ENCODE measurements at regions not wholly inside any gene's neighbourhood (a gene's known extent, or its start where the extent isn't known, plus 50 kb on each side); places are given as distances from the start of the nearest gene placed in this dataset.
"Not testable (repeated sequence)": the region's sequence is repeated elsewhere in the genome, so short reads cannot be mapped to it uniquely, and the experiment has no call there.

DNA sequence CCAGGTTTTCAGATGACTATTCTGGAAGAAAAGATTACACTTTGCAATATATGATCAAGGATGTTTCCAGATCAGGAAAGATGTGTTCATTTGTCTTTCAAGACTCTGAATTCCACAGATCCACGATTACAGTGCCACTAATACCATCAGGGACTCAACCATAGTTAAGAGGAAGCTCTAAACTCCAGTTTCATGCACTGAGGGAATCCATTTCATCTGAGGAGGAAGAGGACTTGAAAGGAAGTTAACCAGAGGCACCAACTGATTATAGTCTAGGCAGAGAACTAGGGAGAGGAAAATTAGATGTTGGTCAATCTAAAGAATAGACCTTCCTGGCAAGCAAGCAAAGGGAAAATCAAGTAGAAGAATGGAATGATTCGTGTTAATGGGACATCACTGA, 218.3 kb upstream of the PRDM1 start:
- no peak overlapping the region for H3K4me3 ChIP-seq (ENCODE audit: low read depth, low read length)
- DNase-seq (ENCODE audit: low read depth): no peak
- in situ Hi-C loops (cut with HindIII; ENCODE audit: low sequenced_read_pairs): no loop called here
- TF ChIP-seq CTCF (IDR thresholded peaks at IDR 0.05; ENCODE audit: low read depth, low read length, missing control alignments): no peak

GRCh38 chr6:105867277-105867676, 218.9 kb upstream of the PRDM1 start:
- in situ Hi-C loops (cut with HindIII; ENCODE audit: low sequenced_read_pairs): no loop called here
- no peak overlapping the region for H3K4me3 ChIP-seq (ENCODE audit: low read depth, low read length)
- DNase-seq (ENCODE audit: low read depth): no peak
- no peak for TF ChIP-seq CTCF (IDR thresholded peaks at IDR 0.05; ENCODE audit: low read depth, low read length, missing control alignments)

DNA sequence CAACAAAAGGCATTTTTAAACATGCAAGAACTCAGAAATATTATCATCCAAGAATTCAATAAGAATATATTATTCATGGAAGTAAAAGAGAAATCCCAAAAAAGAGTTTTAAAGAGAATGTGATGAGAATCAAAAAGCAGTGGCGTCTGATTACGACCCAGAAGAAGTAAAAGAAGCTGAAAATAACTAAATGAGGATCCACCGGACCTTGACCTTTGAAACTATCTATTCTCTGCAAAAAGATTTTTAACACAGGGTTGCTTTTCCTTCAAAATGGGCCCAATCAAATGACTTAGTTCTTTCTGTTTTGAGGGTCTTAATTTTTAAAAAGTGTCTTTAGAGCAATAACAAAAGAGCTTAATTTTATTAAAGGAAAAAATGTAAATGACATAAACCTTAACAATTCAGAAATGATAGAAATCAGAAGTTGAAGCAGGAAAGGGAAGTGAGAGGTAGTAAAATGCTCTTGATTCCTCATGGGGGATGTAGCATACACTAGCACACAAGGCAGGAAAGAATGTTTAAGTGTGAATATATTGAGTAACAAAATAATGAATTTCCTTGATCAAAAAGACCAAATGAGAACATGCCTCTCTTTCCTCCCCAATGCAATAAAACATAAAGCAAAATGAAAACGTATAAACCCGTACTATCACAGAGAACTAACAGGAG, 223.1 kb upstream of the PRDM1 start:
- in situ Hi-C loops (cut with HindIII; ENCODE audit: low sequenced_read_pairs): no loop called here
- no peak for DNase-seq (ENCODE audit: low read depth)
- H3K4me3 ChIP-seq (ENCODE audit: low read depth, low read length): no peak overlapping the region
- TF ChIP-seq CTCF (IDR thresholded peaks at IDR 0.05; ENCODE audit: low read depth, low read length, missing control alignments): no peak

DNA sequence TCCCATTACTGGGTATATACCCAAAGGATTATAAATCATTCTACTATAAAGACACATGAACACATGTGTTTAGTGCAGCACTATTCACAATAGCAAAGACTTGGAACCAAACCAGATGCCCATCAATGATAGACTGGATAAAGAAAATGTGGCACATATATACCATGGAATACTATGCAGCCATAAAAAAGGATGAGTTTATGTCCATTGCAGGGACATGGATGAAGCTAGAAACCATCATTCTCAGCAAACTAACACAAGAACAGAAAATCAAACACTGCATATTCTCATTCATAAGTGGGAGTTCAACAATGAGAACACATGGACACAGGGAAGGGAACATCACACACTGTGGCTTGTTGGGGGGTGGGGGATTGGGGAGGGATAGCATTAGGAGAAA, 225.2 kb upstream of the PRDM1 start:
- DNase-seq (ENCODE audit: low read depth); H3K4me3 ChIP-seq (ENCODE audit: low read depth, low read length); in situ Hi-C loops (cut with HindIII; ENCODE audit: low sequenced_read_pairs): not testable (repeated sequence)

DNA sequence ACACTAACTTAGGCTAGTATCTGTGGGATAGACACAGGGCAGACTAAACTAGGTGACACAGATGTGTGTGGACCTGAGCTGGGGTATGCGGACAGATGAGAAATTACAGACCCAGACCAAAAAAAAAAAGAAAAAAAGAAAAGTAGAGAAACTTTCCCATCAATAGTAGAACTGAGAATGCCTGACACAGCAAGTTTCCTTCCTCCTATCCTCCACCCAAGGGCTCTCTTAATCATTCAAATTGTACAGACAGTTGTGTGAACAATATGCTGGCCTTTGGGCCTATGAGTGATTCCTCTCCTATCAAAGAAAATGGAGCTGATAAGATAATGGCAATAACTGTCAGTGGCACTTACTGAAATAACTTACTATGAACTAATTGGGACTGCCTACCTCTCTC, 226.7 kb upstream of the PRDM1 start:
- in situ Hi-C loops (cut with HindIII; ENCODE audit: low sequenced_read_pairs): no loop called here
- H3K4me3 ChIP-seq (ENCODE audit: low read depth, low read length): no peak overlapping the region
- no peak for TF ChIP-seq CTCF (IDR thresholded peaks at IDR 0.05; ENCODE audit: low read depth, low read length, missing control alignments)
- no peak for DNase-seq (ENCODE audit: low read depth)

DNA sequence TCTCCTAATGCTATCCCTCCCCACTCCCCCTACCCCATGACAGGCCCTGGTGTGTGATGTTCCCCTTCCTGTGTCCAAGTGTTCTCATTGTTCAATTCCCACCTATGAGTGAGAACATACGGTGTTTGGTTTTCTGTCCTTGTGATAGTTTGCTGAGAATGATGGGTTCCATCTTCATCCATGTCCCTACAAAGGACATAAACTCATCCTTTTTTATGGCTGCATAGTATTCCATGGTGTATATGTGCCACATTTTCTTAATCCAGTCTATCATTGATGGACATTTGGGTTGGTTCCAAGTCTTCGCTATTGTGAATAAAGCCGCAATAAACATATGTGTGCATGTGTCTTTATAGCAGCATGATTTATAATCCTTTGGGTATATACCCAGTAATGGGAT, 227.5 kb upstream of the PRDM1 start:
- H3K4me3 ChIP-seq (ENCODE audit: low read depth, low read length); DNase-seq (ENCODE audit: low read depth); in situ Hi-C loops (cut with HindIII; ENCODE audit: low sequenced_read_pairs): not testable (repeated sequence)

GRCh38 chr6:105855433-105855832, 230.7 kb upstream of the PRDM1 start:
- H3K4me3 ChIP-seq (ENCODE audit: low read depth, low read length): no peak overlapping the region
- TF ChIP-seq CTCF (IDR thresholded peaks at IDR 0.05; ENCODE audit: low read depth, low read length, missing control alignments): no peak
- no peak for DNase-seq (ENCODE audit: low read depth)
- in situ Hi-C loops (cut with HindIII; ENCODE audit: low sequenced_read_pairs): no loop called here

DNA sequence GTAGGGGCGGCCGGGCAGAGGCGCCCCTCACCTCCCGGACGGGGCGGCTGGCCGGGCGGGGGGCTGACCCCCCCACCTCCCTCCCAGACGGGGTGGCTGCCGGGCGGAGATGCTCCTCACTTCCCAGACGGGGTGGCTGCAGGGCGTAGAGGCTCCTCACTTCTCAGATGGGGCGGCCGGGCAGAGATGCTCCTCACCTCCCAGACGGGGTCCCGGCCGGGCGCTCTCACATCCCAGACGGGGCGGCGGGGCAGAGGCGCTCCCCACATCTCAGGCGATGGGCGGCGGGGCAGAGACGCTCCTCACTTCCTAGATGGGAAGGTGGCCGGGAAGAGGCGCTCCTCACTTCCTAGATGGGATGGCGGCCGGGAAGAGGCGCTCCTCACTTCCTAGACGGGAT, 232.2 kb upstream of the PRDM1 start:
- in situ Hi-C loops (cut with HindIII; ENCODE audit: low sequenced_read_pairs); H3K4me3 ChIP-seq (ENCODE audit: low read depth, low read length); DNase-seq (ENCODE audit: low read depth): not testable (repeated sequence)
